Astrocyte of the cerebellum (primary cell): ENCODE measurements at regions not wholly inside any gene's neighbourhood (a gene's known extent, or its start where the extent isn't known, plus 50 kb on each side); places are given as distances from the start of the nearest gene placed in this dataset.
A peak's percentile ranks its signal among the peaks of the same experiment; 100 is the strongest.

Experiments
- DNase-seq: peaks from one replicate; pipeline ENCODE4 v3.0.0-alpha.2; 2011; ENCODE audit warnings: low read depth
- H3K4me3 ChIP-seq: 2 replicates; pipeline ENCODE4 v1.5.1; 2011; ENCODE audit warnings: mild to moderate bottlenecking, low read depth, low read length, moderate library complexity
- CTCF ChIP-seq: IDR thresholded peaks from 2 replicates; pipeline ENCODE4 v1.5.1; 2012; ENCODE audit warnings: low read length, low read depth, moderate library complexity, mild to moderate bottlenecking; ENCODE audit errors: missing control alignments
- in situ Hi-C: cut with HindIII; loops from 2 replicates; pipeline ENCODE4 v1.10.0; 2017; ENCODE audit warnings: low sequenced_read_pairs

DNA sequence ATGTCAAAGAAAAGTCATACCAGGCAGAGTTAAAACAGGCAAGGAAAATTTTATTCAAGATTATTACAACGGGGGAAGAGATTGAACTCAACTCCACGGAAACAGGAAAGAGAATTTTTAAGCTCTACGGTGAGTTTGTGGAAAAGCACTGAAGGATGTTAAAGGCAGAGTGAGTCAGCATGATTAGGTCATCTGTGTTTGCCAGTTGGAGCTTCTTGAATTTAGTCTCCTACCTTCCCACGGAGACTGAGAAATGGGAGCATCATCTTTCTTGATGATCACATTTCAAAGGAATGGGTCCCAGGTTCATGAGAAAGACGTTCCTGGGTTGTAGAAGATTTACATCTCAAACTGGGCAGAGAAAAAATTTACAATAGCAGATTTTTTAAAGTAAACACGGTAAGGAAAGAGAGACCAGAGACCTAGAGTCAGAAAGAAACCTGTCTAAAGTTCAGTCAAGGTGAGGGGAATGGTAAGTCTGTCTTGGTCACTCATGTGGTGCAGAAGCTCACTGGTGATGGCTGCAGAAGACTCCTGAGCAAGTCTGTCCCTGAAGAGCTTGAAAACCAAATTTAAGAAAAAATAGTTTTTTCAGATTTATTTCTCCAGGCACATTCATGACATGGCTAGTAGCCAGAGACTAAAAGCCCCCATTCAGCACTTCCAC lies 516.9 kb upstream of the LRRN3 start:
- peak; percentile 53 for DNase-seq
- no peak for TF ChIP-seq CTCF
- H3K4me3 ChIP-seq, result no peak overlapping the region
- in situ Hi-C loops, result no loop called here

DNA sequence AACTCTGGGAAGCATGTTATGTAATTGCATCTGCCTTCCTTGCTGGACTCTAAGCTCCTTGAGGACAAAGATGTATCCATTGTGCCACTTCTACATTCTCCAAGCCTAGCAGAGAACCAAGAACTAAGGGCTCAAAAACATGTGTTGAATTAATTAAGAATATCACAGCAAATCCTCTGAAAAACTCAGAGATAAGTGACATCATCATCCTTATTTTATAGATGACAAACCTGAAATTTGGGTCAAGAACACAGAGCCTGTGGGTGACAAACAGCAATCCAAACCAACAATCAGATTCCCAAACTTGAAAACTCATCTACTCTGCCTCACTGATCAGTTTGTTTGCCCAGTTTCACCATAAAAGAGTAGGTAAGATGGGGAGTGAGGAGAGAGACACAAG lies 503.6 kb upstream of the LRRN3 start:
- TF ChIP-seq CTCF, result no peak
- no peak for DNase-seq
- no peak overlapping the region for H3K4me3 ChIP-seq
- in situ Hi-C loops, result no loop called here

DNA sequence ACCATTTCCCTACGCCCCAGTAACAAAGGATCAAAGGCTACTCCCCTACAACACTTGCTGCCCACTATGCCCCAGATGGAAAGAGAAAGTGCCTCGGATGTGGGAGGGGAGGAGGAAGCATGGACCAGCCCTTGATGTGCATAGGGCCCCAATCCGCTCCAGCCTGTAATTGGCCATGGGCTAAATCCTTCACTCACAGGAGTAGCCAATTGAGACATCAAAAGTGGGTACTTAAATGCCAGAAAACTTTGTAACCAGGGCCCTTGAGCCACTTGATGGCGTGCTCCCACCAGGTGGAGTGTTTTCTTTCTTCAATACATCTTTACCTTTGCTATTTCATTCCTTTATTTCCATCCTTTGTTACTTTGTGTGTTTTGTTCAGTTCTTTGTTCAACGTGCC lies 500.5 kb upstream of the LRRN3 start:
- H3K4me3 ChIP-seq, result no peak overlapping the region
- in situ Hi-C loops, result no loop called here
- TF ChIP-seq CTCF, result no peak
- no peak for DNase-seq

DNA sequence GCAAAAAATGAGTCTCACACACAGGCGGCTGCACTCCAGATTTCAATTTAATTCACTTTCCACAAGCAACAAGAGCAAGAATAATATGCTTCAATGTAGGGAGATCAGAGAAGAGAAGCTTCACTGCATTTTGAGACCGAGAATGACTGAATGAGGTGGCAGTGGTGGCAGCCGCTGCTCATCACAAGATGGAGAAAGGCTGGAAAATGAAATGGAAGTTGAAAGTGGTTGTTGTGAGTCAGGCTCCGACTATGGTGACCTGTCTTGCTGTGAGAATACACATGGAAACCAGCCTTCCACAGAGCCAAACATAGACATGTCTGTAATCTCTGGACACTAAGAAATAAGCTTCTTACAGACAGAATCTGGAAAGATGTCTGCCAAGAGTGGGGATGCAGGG lies 499.6 kb upstream of the LRRN3 start:
- TF ChIP-seq CTCF, result no peak
- no peak overlapping the region for H3K4me3 ChIP-seq
- in situ Hi-C loops, result no loop called here
- DNase-seq, result no peak

DNA sequence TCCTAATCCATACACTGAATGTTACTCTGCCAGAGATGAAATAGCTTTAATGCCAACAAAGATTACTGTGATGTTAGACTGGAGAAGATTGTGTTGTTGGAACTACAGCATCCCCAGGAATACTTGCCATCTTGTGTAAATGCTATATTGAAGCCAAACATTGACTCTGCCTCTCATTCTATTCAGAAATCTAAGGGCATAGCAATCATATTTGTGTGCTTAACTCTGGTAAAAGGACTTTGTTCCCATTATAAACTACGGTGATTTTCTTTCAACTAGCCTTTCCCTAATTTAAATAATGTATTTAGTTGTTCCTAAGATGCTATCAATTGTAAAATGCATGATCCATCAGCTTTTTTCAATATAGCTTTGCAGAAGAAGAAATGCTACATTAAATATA lies 498.4 kb upstream of the LRRN3 start:
- no peak for TF ChIP-seq CTCF
- H3K4me3 ChIP-seq, result no peak overlapping the region
- in situ Hi-C loops, result no loop called here
- no peak for DNase-seq

- no peak for DNase-seq
- no peak for TF ChIP-seq CTCF
- H3K4me3 ChIP-seq, result no peak overlapping the region
- in situ Hi-C loops, result no loop called here
These were observed 497.6 kb upstream of the LRRN3 start for GRCh38 chr7:110593355-110593754.
